ENCODE measurements at regions not wholly inside any gene's neighbourhood (a gene's known extent, or its start where the extent isn't known, plus 50 kb on each side); places are given as distances from the start of the nearest gene placed in this dataset.

GRCh38 chr7:46291050-46291438, 370.0 kb upstream of the IGFBP3 start (continued):
- TF ChIP-seq BCLAF1 (IDR thresholded peaks at IDR 0.05) (no peak), KLF5 (IDR thresholded peaks at IDR 0.05; ENCODE audit: partially characterized antibody) (no peak), RELA (IDR thresholded peaks at IDR 0.05; ENCODE audit: borderline replicate concordance, partially characterized antibody) (no peak), EZH2 (IDR thresholded peaks at IDR 0.05; ENCODE audit: borderline replicate concordance, control insufficient read depth, low read depth, low read length) (no peak), EED (IDR thresholded peaks at IDR 0.05; ENCODE audit: low read depth) (peak; percentile 95), SRF (IDR thresholded peaks at IDR 0.05; ENCODE audit: low read depth in 2 of 2, low read length in 2 of 2) (no peak)

- Histone ChIP-seq H3K27me3 (replicated peaks in 1 of 2; ENCODE audit: control insufficient read depth in 2 of 2, insufficient read depth in 2 of 2, low read length in 1 of 2) (no peaks in the 10 kb centered on the region), H3K9ac (ENCODE audit: control insufficient read depth, insufficient read depth, low read length) (no peak overlapping the region), H3K4me1 (ENCODE audit: control insufficient read depth, insufficient read depth, low read length) (no peaks in the 10 kb centered on the region), H3K4me2 (ENCODE audit: control insufficient read depth, insufficient read depth) (peak overlapping the region; percentile 54; the same call in 1 of the 2 replicates), H3K27ac (ENCODE audit: control insufficient read depth, insufficient read depth) (peak overlapping the region; percentile 19; the same call in 1 of the 2 replicates), H4K20me1 (ENCODE audit: control insufficient read depth, insufficient read depth) (no peaks in the 10 kb centered on the region), H3K79me2 (ENCODE audit: control insufficient read depth, insufficient read depth, low read length) (no peaks in the 10 kb centered on the region), H3K36me3 (ENCODE audit: control insufficient read depth in 2 of 2, insufficient read depth in 2 of 2, low read length in 1 of 2) (no peaks in the 10 kb centered on the region), H2AFZ (ENCODE audit: control insufficient read depth, low read depth, low read length) (no peak overlapping the region), H3K9me3 (replicated peaks; ENCODE audit: control insufficient read depth, insufficient read depth, low read length) (no peaks in the 10 kb centered on the region; the same call in 2 of the 3 replicates), H3K4me3 (no peak overlapping the region)
- TF ChIP-seq ETV6 (conservative IDR thresholded peaks at IDR 0.05 in 1 of 2, IDR thresholded peaks at IDR 0.05 in 1 of 2; ENCODE audit: borderline replicate concordance in 1 of 2, low read depth in 1 of 2) (0 out of 4 replicates have a peak, but pooled peaks of 1 of the 2 experiments have one; percentile 8), HSF1 (IDR thresholded peaks at IDR 0.05; ENCODE audit: low read depth, low read length) (no peak), WRNIP1 (IDR thresholded peaks at IDR 0.05; ENCODE audit: borderline replicate concordance, low read depth, low read length) (no peak), PBX3 (IDR thresholded peaks at IDR 0.05; ENCODE audit: insufficient replicate concordance, low read depth, low read length) (no peak), SPI1 (IDR thresholded peaks at IDR 0.05; ENCODE audit: borderline replicate concordance, insufficient read depth, low read depth, low read length) (peak; percentile 51), MTA2 (IDR thresholded peaks at IDR 0.05; ENCODE audit: low read depth) (0 out of 2 replicates have a peak, but pooled peaks have one; percentile 8), IKZF2 (IDR thresholded peaks at IDR 0.05) (peak in 1 of 2 experiments; percentile 34; a peak in 2 of 4 replicates), ZNF217 (IDR thresholded peaks at IDR 0.05) (0 out of 2 replicates have a peak, but pooled peaks have one; percentile 20)
- WGBS (ENCODE audit: insufficient coverage, insufficient replicate concordance, low lambda C conversion rate, missing lambda C conversion rate) = 0% methylated on average over 1 of the region's 1 CpG
- SMC1A ChIA-PET (ENCODE audit: uncharacterized antibody, unreplicated experiment) = interaction anchor here (0.6 to 7.2 kb wide), 13 partner anchors 13 to 371 kb away, joined by 3 to 64 read pairs (median 5); no protein-coding TSS in a partner anchor
- RAD21 ChIA-PET (ENCODE audit: unreplicated experiment) = interaction anchor here (0.6 to 7.3 kb wide), 15 partner anchors 9 to 392 kb away, joined by 3 to 35 read pairs (median 6); partner anchors contain the start of gene IGFBP3
- peak; percentile 4 for DNase-seq (ENCODE audit: low read depth, low spot score)
- BruUV-seq (replicated peaks) = no TSS peak
- intact Hi-C loops (cut with micrococcal nuclease; ENCODE audit: unreplicated experiment) (loop anchor here (1.0 to 2.0 kb wide), 4 partner anchors 57 to 232 kb away; no protein-coding TSS in a partner anchor), in situ Hi-C loops (cut with MboI) (no loop called here)
- no peak for FAIRE-seq
- ATAC-seq = peak; percentile 52
- CTCF ChIA-PET = interaction anchor here (1.0 to 2.6 kb wide), 4 partner anchors 61 to 372 kb away, joined by 3 to 12 read pairs (median 4); no protein-coding TSS in a partner anchor
- POLR2A ChIA-PET = interaction anchor here (0.7 to 1.3 kb wide), 3 partner anchors 151 to 361 kb away, joined by 3 to 4 read pairs (median 3); no protein-coding TSS in a partner anchor
Measured at GRCh38 chr7:46290374-46291049, 369.4 kb upstream of the IGFBP3 start.
